HCT116 (cell line): ENCODE measurements at regions not wholly inside any gene's neighbourhood (a gene's known extent, or its start where the extent isn't known, plus 50 kb on each side); places are given as distances from the start of the nearest gene placed in this dataset.

Experiments
- ATAC-seq: fragments of 200-7000 bp; cut with Tn5 transposase; 2 replicates; pipeline ENCODE4 v1.9.1; 2020; ENCODE audit warnings: mild to moderate bottlenecking, moderate library complexity
- BruUV-seq: library from RNA; stranded (reverse); fragments of 400-500 nt; replicated peaks from 2 replicates; lab custom pipeline; 2021; lab: Mats Ljungman, UMichigan
- CTCF ChIA-PET: fragments of 300-600 bp; sonication (Branson Sonifier 250); formaldehyde crosslinking; loops from one replicate; lab custom pipeline; 2021; ENCODE audit warnings: antibody characterized with exemption; lab: Charles Lee
- POLR2A ChIA-PET: fragments of 300-600, 350-600 bp; sonication (Branson Sonifier 250); formaldehyde crosslinking; loops from one replicate; lab custom pipeline; 2021; ENCODE audit warnings: antibody characterized with exemption; lab: Charles Lee
- RAD21 ChIA-PET, 2 experiments: fragments of 300-600 bp; sonication (Branson Sonifier 250); formaldehyde crosslinking; loops; one replicate each; lab custom pipeline; 2023; ENCODE audit warnings: low total read pairs in 2 of 2; ENCODE audit not compliant: uncharacterized antibody in 2 of 2, unreplicated experiment in 2 of 2, low non-redundant PET in 1 of 2; lab: Charles Lee
- DNase-seq: peaks from one replicate; pipeline ENCODE4 v3.0.0-alpha.2; 2010; ENCODE audit warnings: low read depth, low spot score
- H2AFZ ChIP-seq: fragments of 200-600 bp; shearing (Covaris generic), sonication (generic); 2 replicates; pipeline ENCODE4 v1.6.1; 2017; ENCODE audit warnings: low read depth, mixed run types, mixed read lengths, antibody characterized with exemption, low read length; ENCODE audit not compliant: poor library complexity, severe bottlenecking
- H3K27ac ChIP-seq: 2 replicates; pipeline ENCODE4 v1.5.1; 2012; ENCODE audit warnings: low read depth, low read length
- H3K27me3 ChIP-seq: fragments of 200-600 bp; sonication (generic); 2 replicates; pipeline ENCODE4 v1.6.1; 2016; ENCODE audit warnings: mixed run types, low read length, mixed read lengths; ENCODE audit not compliant: insufficient read depth
- H3K36me3 ChIP-seq, 2 experiments: fragments of 200-500 bp in 1 of 2; fragments of 200-600 bp in 1 of 2; sonication (Bioruptor generic) in 1 of 2; sonication (generic) in 1 of 2; 2 replicates each; pipeline versions ENCODE4 v1.5.1 to v1.6.1; 2014 to 2016; ENCODE audit warnings: low read length in 2 of 2, inconsistent platforms in 1 of 2, mixed read lengths in 1 of 2, mixed run types in 1 of 2; ENCODE audit not compliant: insufficient read depth in 2 of 2, control insufficient read depth in 1 of 2
- H3K4me1 ChIP-seq, 2 experiments: fragments of 200-600 bp in 1 of 2; sonication (generic) in 1 of 2; 2 replicates each; pipeline versions ENCODE4 v1.5.1 to v1.6.1; 2012 to 2017; ENCODE audit warnings: low read length in 2 of 2, inconsistent platforms in 1 of 2, mild to moderate bottlenecking in 1 of 2, mixed read lengths in 1 of 2, mixed run types in 1 of 2, moderate library complexity in 1 of 2; ENCODE audit not compliant: insufficient read depth in 2 of 2, control insufficient read depth in 1 of 2
- H3K4me2 ChIP-seq: fragments of 200-600 bp; sonication (generic); 2 replicates; pipeline ENCODE4 v1.6.1; 2017; ENCODE audit warnings: mixed run types, low read length, mixed read lengths
- H3K4me3 ChIP-seq, 2 experiments: fragments of 200-600 bp in 1 of 2; sonication (generic) in 1 of 2; replicated peaks in 1 of 2; 2 replicates each; pipeline ENCODE4 v1.5.1; 2011 to 2016; ENCODE audit warnings: low read length in 2 of 2, control low read depth in 1 of 2, low read depth in 1 of 2, mild to moderate bottlenecking in 1 of 2, mixed read lengths in 1 of 2, mixed run types in 1 of 2
- H3K79me2 ChIP-seq: fragments of 200-600 bp; sonication (generic); 2 replicates; pipeline ENCODE4 v1.6.1; 2017; ENCODE audit warnings: mild to moderate bottlenecking, mixed run types, low read length, moderate library complexity, mixed read lengths; ENCODE audit not compliant: insufficient read depth
- H3K9ac ChIP-seq: fragments of 200-600 bp; sonication (generic); 2 replicates; pipeline ENCODE4 v1.6.1; 2016; ENCODE audit warnings: low read length, mixed read lengths
- H3K9me2 ChIP-seq: fragments of 200-600 bp; sonication (generic), shearing (Covaris generic); 2 replicates; pipeline ENCODE4 v1.6.1; 2017; ENCODE audit warnings: mixed run types, mild to moderate bottlenecking, moderate library complexity; ENCODE audit not compliant: insufficient read depth
- H3K9me3 ChIP-seq, 2 experiments: fragments of 200-500 bp in 1 of 2; fragments of 200-600 bp in 1 of 2; sonication (Bioruptor generic) in 1 of 2; sonication (generic) in 1 of 2; 2 replicates each; pipeline ENCODE4 v1.6.1; 2014 to 2017; ENCODE audit warnings: low read length in 2 of 2, mixed read lengths in 2 of 2, inconsistent platforms in 1 of 2, low read depth in 1 of 2, mild to moderate bottlenecking in 1 of 2, mixed run types in 1 of 2, moderate library complexity in 1 of 2; ENCODE audit not compliant: control insufficient read depth in 1 of 2, insufficient read depth in 1 of 2
- H4K20me1 ChIP-seq: fragments of 200-600 bp; sonication (generic), shearing (Covaris generic); 2 replicates; pipeline ENCODE4 v1.6.1; 2017; ENCODE audit warnings: mixed run types, mild to moderate bottlenecking, moderate library complexity; ENCODE audit not compliant: insufficient read depth
- CEBPB ChIP-seq: IDR thresholded peaks from 2 replicates; pipeline ENCODE4 v1.6.1; 2012; ENCODE audit warnings: low read depth
- ELF1 ChIP-seq: IDR thresholded peaks from 2 replicates; pipeline ENCODE4 v1.6.1; 2012; ENCODE audit warnings: low read depth, borderline replicate concordance
- EZH2 ChIP-seq: fragments of 200-600 bp; sonication (generic); IDR thresholded peaks from 2 replicates; pipeline ENCODE4 v1.6.1; 2017; ENCODE audit warnings: antibody characterized with exemption, mixed run types
- FOSL1 ChIP-seq: IDR thresholded peaks from 2 replicates; pipeline ENCODE4 v1.6.1; 2012; ENCODE audit warnings: low read depth
- JUND ChIP-seq: IDR thresholded peaks from 2 replicates; pipeline ENCODE4 v1.6.1; 2012
- POLR2AphosphoS5 ChIP-seq: IDR thresholded peaks from 2 replicates; pipeline ENCODE4 v1.6.1; 2011; ENCODE audit warnings: mild to moderate bottlenecking, low read depth, low read length, moderate library complexity
- RAD21 ChIP-seq: IDR thresholded peaks from 2 replicates; pipeline ENCODE4 v1.6.1; 2012; ENCODE audit warnings: low read depth, mild to moderate bottlenecking
- SIN3A ChIP-seq: IDR thresholded peaks from 2 replicates; pipeline ENCODE4 v1.6.1; 2012; ENCODE audit warnings: low read depth
- SRF ChIP-seq: IDR thresholded peaks from 2 replicates; pipeline ENCODE4 v1.6.1; 2012; ENCODE audit warnings: low read depth
- TCF7L2 ChIP-seq: IDR thresholded peaks from 2 replicates; pipeline ENCODE4 v1.7.0; 2011; ENCODE audit warnings: borderline replicate concordance, inconsistent platforms; ENCODE audit not compliant: insufficient read depth, insufficient read length; ENCODE audit errors: extremely low read depth
- YY1 ChIP-seq: IDR thresholded peaks from 2 replicates; pipeline ENCODE4 v1.6.1; 2011; ENCODE audit warnings: low read length, low read depth, moderate library complexity, mild to moderate bottlenecking; ENCODE audit not compliant: insufficient replicate concordance; ENCODE audit errors: extremely low read depth
- ZFX ChIP-seq: fragments of 450-650 bp; IDR thresholded peaks from 2 replicates; pipeline ENCODE4 v1.6.1; 2017
- ZNF274 ChIP-seq: fragments of 200-500 bp; sonication (Bioruptor generic); IDR thresholded peaks from 2 replicates; pipeline ENCODE4 v1.6.1; 2014; ENCODE audit warnings: mild to moderate bottlenecking, low read depth, low read length, inconsistent platforms
- intact Hi-C: fragments of 100-400 bp; cut with micrococcal nuclease; formaldehyde crosslinking; loops from 2 replicates; pipeline ENCODE4 v1.10.0; 2022
- TF ChIP-seq, protein P1 (sequence below), 3 experiments: fragments of 200-600 bp in 1 of 3; sonication (generic) in 1 of 3; IDR thresholded peaks in 2 of 3; conservative IDR thresholded peaks in 1 of 3; 2 replicates each; pipeline ENCODE4 v1.5.1; 2012 to 2017; ENCODE audit warnings: low read depth in 2 of 3, low read length in 2 of 3, antibody characterized with exemption in 1 of 3, borderline replicate concordance in 1 of 3, control low read depth in 1 of 3, mild to moderate bottlenecking in 1 of 3, mixed read lengths in 1 of 3, mixed run types in 1 of 3, moderate library complexity in 1 of 3; ENCODE audit not compliant: insufficient read depth in 1 of 3
- TF ChIP-seq, protein P2 (sequence below): IDR thresholded peaks from 2 replicates; pipeline ENCODE4 v1.6.1; 2012; ENCODE audit warnings: low read depth
- TF ChIP-seq, protein P3 (sequence below): IDR thresholded peaks from 2 replicates; pipeline ENCODE4 v1.6.1; 2012
- TF ChIP-seq, protein P4 (sequence below): IDR thresholded peaks from 2 replicates; pipeline ENCODE4 v1.6.1; 2011; ENCODE audit warnings: mild to moderate bottlenecking, low read length, moderate library complexity; ENCODE audit not compliant: insufficient replicate concordance; ENCODE audit errors: extremely low read depth
- TF ChIP-seq, protein P5 (sequence below): IDR thresholded peaks from 2 replicates; pipeline ENCODE4 v1.6.1; 2012

DNA sequence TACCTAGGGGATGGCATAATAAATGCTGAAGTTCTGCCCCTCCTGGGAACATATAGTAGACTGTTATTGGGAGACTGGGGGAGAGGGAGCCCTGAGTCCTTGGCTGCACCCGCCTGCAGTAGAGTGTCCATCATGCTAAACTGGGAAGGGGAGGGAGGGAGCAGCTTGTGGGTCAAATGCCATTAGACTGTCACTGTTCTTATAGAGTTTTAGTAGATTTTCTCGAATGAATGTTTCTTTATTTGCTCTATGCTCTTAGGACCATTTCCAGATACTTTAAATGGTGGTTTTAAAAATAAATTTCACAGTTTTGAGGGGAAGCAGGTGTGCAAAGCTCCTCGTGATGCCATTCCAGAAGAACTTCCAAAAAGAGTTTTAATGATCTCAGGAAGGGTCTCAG, 111.6 kb upstream of the USP9X start:
- CTCF ChIA-PET, result no interaction called here
- H3K27me3 ChIP-seq, result no peaks in the 10 kb centered on the region
- RAD21 ChIA-PET, result no interaction called here
- no peaks in the 10 kb centered on the region for H3K36me3 ChIP-seq
- no peaks in the 10 kb centered on the region for H3K4me1 ChIP-seq
- no peak overlapping the region for H3K4me3 ChIP-seq
- no peak overlapping the region for H3K9ac ChIP-seq
- POLR2A ChIA-PET, result no interaction called here
- no peak overlapping the region for H2AFZ ChIP-seq
- H3K9me2 ChIP-seq, result no peaks in the 10 kb centered on the region
- no peaks in the 10 kb centered on the region for H3K79me2 ChIP-seq
- H4K20me1 ChIP-seq, result no peaks in the 10 kb centered on the region
- intact Hi-C loops, result no loop called here
- no peak for TF ChIP-seq POLR2AphosphoS5
- TF ChIP-seq EZH2, result no peak
- no peak for TF ChIP-seq ELF1
- TF ChIP-seq CEBPB, result no peak
- no peak for TF ChIP-seq FOSL1
- no peak for TF ChIP-seq YY1
- TF ChIP-seq, protein P1, sequence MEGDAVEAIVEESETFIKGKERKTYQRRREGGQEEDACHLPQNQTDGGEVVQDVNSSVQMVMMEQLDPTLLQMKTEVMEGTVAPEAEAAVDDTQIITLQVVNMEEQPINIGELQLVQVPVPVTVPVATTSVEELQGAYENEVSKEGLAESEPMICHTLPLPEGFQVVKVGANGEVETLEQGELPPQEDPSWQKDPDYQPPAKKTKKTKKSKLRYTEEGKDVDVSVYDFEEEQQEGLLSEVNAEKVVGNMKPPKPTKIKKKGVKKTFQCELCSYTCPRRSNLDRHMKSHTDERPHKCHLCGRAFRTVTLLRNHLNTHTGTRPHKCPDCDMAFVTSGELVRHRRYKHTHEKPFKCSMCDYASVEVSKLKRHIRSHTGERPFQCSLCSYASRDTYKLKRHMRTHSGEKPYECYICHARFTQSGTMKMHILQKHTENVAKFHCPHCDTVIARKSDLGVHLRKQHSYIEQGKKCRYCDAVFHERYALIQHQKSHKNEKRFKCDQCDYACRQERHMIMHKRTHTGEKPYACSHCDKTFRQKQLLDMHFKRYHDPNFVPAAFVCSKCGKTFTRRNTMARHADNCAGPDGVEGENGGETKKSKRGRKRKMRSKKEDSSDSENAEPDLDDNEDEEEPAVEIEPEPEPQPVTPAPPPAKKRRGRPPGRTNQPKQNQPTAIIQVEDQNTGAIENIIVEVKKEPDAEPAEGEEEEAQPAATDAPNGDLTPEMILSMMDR (IDR thresholded peaks at IDR 0.05 in 2 of 3, conservative IDR thresholded peaks at IDR 0.05 in 1 of 3; ENCODE audit: borderline replicate concordance in 1 of 3, insufficient read depth in 1 of 3, low read depth in 2 of 3, low read length in 2 of 3), result no peak
- no peak for TF ChIP-seq JUND
- TF ChIP-seq, protein P2, sequence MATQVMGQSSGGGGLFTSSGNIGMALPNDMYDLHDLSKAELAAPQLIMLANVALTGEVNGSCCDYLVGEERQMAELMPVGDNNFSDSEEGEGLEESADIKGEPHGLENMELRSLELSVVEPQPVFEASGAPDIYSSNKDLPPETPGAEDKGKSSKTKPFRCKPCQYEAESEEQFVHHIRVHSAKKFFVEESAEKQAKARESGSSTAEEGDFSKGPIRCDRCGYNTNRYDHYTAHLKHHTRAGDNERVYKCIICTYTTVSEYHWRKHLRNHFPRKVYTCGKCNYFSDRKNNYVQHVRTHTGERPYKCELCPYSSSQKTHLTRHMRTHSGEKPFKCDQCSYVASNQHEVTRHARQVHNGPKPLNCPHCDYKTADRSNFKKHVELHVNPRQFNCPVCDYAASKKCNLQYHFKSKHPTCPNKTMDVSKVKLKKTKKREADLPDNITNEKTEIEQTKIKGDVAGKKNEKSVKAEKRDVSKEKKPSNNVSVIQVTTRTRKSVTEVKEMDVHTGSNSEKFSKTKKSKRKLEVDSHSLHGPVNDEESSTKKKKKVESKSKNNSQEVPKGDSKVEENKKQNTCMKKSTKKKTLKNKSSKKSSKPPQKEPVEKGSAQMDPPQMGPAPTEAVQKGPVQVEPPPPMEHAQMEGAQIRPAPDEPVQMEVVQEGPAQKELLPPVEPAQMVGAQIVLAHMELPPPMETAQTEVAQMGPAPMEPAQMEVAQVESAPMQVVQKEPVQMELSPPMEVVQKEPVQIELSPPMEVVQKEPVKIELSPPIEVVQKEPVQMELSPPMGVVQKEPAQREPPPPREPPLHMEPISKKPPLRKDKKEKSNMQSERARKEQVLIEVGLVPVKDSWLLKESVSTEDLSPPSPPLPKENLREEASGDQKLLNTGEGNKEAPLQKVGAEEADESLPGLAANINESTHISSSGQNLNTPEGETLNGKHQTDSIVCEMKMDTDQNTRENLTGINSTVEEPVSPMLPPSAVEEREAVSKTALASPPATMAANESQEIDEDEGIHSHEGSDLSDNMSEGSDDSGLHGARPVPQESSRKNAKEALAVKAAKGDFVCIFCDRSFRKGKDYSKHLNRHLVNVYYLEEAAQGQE, result no peak
- TF ChIP-seq SIN3A, result no peak
- TF ChIP-seq, protein P3, sequence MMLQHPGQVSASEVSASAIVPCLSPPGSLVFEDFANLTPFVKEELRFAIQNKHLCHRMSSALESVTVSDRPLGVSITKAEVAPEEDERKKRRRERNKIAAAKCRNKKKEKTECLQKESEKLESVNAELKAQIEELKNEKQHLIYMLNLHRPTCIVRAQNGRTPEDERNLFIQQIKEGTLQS, result no peak
- no peak for TF ChIP-seq SRF
- TF ChIP-seq ZFX, result no peak
- TF ChIP-seq RAD21, result no peak
- TF ChIP-seq, protein P4, sequence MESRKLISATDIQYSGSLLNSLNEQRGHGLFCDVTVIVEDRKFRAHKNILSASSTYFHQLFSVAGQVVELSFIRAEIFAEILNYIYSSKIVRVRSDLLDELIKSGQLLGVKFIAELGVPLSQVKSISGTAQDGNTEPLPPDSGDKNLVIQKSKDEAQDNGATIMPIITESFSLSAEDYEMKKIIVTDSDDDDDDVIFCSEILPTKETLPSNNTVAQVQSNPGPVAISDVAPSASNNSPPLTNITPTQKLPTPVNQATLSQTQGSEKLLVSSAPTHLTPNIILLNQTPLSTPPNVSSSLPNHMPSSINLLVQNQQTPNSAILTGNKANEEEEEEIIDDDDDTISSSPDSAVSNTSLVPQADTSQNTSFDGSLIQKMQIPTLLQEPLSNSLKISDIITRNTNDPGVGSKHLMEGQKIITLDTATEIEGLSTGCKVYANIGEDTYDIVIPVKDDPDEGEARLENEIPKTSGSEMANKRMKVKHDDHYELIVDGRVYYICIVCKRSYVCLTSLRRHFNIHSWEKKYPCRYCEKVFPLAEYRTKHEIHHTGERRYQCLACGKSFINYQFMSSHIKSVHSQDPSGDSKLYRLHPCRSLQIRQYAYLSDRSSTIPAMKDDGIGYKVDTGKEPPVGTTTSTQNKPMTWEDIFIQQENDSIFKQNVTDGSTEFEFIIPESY, result no peak
- TF ChIP-seq, protein P5, sequence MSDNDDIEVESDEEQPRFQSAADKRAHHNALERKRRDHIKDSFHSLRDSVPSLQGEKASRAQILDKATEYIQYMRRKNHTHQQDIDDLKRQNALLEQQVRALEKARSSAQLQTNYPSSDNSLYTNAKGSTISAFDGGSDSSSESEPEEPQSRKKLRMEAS, result no peak
- TF ChIP-seq TCF7L2, result no peak
- no peak for TF ChIP-seq ZNF274
- BruUV-seq, result no TSS peak
- H3K9me3 ChIP-seq, result no peaks in the 10 kb centered on the region
- no peak for ATAC-seq
- no peak for DNase-seq
- no peak overlapping the region for H3K4me2 ChIP-seq
- no peak overlapping the region for H3K27ac ChIP-seq
